Ishikawa (cell line): ENCODE measurements at regions not wholly inside any gene's neighbourhood (a gene's known extent, or its start where the extent isn't known, plus 50 kb on each side); places are given as distances from the start of the nearest gene placed in this dataset.

Experiments
- CEBPB ChIP-seq: IDR thresholded peaks from 2 replicates; pipeline ENCODE4 v1.6.1; 2012
- CREB1 ChIP-seq: IDR thresholded peaks from 2 replicates; pipeline ENCODE4 v1.6.1; 2012; ENCODE audit warnings: low read depth
- EGR1 ChIP-seq: IDR thresholded peaks from 2 replicates; pipeline ENCODE4 v1.6.1; 2012
- EP300 ChIP-seq: IDR thresholded peaks from 2 replicates; pipeline ENCODE4 v1.6.1; 2012; ENCODE audit warnings: borderline replicate concordance
- FOXM1 ChIP-seq: IDR thresholded peaks from 2 replicates; pipeline ENCODE4 v1.6.1; 2012; ENCODE audit warnings: low read depth, borderline replicate concordance
- MAX ChIP-seq: IDR thresholded peaks from 2 replicates; pipeline ENCODE4 v1.6.1; 2012
- NFIC ChIP-seq: IDR thresholded peaks from 2 replicates; pipeline ENCODE4 v1.6.1; 2012
- RAD21 ChIP-seq: IDR thresholded peaks from 2 replicates; pipeline ENCODE4 v1.6.1; 2012; ENCODE audit warnings: low read depth
- REST ChIP-seq: IDR thresholded peaks from 2 replicates; pipeline ENCODE4 v1.6.1; 2012; ENCODE audit warnings: low read depth, mild to moderate bottlenecking
- TAF1 ChIP-seq: IDR thresholded peaks from 2 replicates; pipeline ENCODE4 v1.6.1; 2012; ENCODE audit warnings: low read depth, mild to moderate bottlenecking
- TCF12 ChIP-seq: IDR thresholded peaks from 2 replicates; pipeline ENCODE4 v1.6.1; 2012; ENCODE audit warnings: low read depth
- TEAD4 ChIP-seq: IDR thresholded peaks from 2 replicates; pipeline ENCODE4 v1.6.1; 2012
- USF1 ChIP-seq: IDR thresholded peaks from 2 replicates; pipeline ENCODE4 v1.6.1; 2012
- YY1 ChIP-seq: IDR thresholded peaks from 2 replicates; pipeline ENCODE4 v1.6.1; 2012; ENCODE audit warnings: low read depth
- ZBTB7A ChIP-seq: IDR thresholded peaks from 2 replicates; pipeline ENCODE4 v1.6.1; 2012; ENCODE audit warnings: low read depth

- TF ChIP-seq CREB1 (no peak), TAF1 (no peak), NFIC (no peak), EP300 (no peak), YY1 (no peak), TCF12 (no peak), FOXM1 (no peak), EGR1 (no peak), CEBPB (no peak), TEAD4 (no peak), USF1 (no peak), RAD21 (no peak), ZBTB7A (no peak), MAX (no peak), REST (no peak)
Measured at GRCh38 chr12:131367983-131368667, 342.8 kb upstream of the SFSWAP start.

GRCh38 chr12:131368668-131369071 lies 342.2 kb upstream of the SFSWAP start:
- TF ChIP-seq NFIC, result no peak
- TF ChIP-seq MAX, result no peak
- no peak for TF ChIP-seq TAF1
- TF ChIP-seq TCF12, result no peak
- no peak for TF ChIP-seq ZBTB7A
- TF ChIP-seq REST, result no peak
- TF ChIP-seq TEAD4, result no peak
- no peak for TF ChIP-seq EP300
- no peak for TF ChIP-seq YY1
- TF ChIP-seq EGR1, result no peak
- no peak for TF ChIP-seq CEBPB
- TF ChIP-seq RAD21, result no peak
- TF ChIP-seq CREB1, result no peak
- TF ChIP-seq FOXM1, result no peak
- TF ChIP-seq USF1, result no peak

GRCh38 chr12:131369094-131369845 lies 341.6 kb upstream of the SFSWAP start:
- TF ChIP-seq REST (no peak), TCF12 (no peak), ZBTB7A (no peak), USF1 (no peak), MAX (no peak), FOXM1 (no peak), CREB1 (no peak), YY1 (no peak), RAD21 (no peak), CEBPB (no peak), NFIC (no peak)
